IMR-90 (cell line): ENCODE measurements at regions not wholly inside any gene's neighbourhood (a gene's known extent, or its start where the extent isn't known, plus 50 kb on each side); places are given as distances from the start of the nearest gene placed in this dataset.

ENCODE experiments used
- ATAC-seq: fragments of 200-7000 bp; cut with Tn5 transposase; 2 replicates; pipeline ENCODE4 v1.9.1; 2020; ENCODE audit warnings: low read depth, mild to moderate bottlenecking, moderate library complexity
- BruUV-seq: library from RNA; stranded (reverse); fragments of 400-500 nt; replicated peaks from 2 replicates; lab custom pipeline; 2021; lab: Mats Ljungman, UMichigan
- CTCF ChIA-PET: fragments of 300-600 bp; formaldehyde crosslinking; extraction: SDS; loops from one replicate; lab custom pipeline; 2021; ENCODE audit warnings: antibody characterized with exemption; lab: Yijun Ruan, JAX
- POLR2A ChIA-PET: fragments of 300-600 bp; sonication (Branson Sonifier 250); formaldehyde crosslinking; loops from one replicate; lab custom pipeline; 2022; ENCODE audit warnings: antibody characterized with exemption; ENCODE audit not compliant: unreplicated experiment; lab: Charles Lee
- DNase-seq: peaks from one replicate; pipeline ENCODE4 v3.0.0; 2013
- H2AFZ ChIP-seq: replicated peaks from 2 replicates; pipeline ENCODE3; 2013; ENCODE audit warnings: low read length, mild to moderate bottlenecking; ENCODE audit not compliant: poor library complexity
- H2AK5ac ChIP-seq: 2 replicates; pipeline ENCODE4 v1.6.1; 2013; ENCODE audit warnings: low read depth, low read length, inconsistent platforms
- H2AK9ac ChIP-seq: replicated peaks from 2 replicates; pipeline ENCODE3; 2013; ENCODE audit warnings: mild to moderate bottlenecking, low read depth, low read length, moderate library complexity; ENCODE audit not compliant: poor library complexity
- H2BK120ac ChIP-seq: 2 replicates; pipeline ENCODE4 v1.6.1; 2013; ENCODE audit warnings: low read depth, low read length, inconsistent platforms
- H2BK15ac ChIP-seq: 3 replicates; pipeline ENCODE4 v1.6.1; 2013; ENCODE audit warnings: low read depth, low read length, inconsistent platforms
- H2BK20ac ChIP-seq: 2 replicates; pipeline ENCODE4 v1.6.1; 2013; ENCODE audit warnings: low read depth, mild to moderate bottlenecking, inconsistent platforms, low read length, moderate library complexity
- H2BK5ac ChIP-seq: 2 replicates; pipeline ENCODE4 v1.6.1; 2013; ENCODE audit warnings: mild to moderate bottlenecking, low read depth, low read length, inconsistent platforms; ENCODE audit not compliant: poor library complexity, severe bottlenecking
- H3K14ac ChIP-seq: replicated peaks from 2 replicates; pipeline ENCODE4 v1.6.1; 2013; ENCODE audit warnings: low read depth, low read length, inconsistent platforms
- H3K18ac ChIP-seq: 2 replicates; pipeline ENCODE4 v1.6.1; 2013; ENCODE audit warnings: low read depth, low read length, control low read depth
- H3K23ac ChIP-seq: 2 replicates; pipeline ENCODE4 v1.6.1; 2013; ENCODE audit warnings: low read depth, low read length, inconsistent platforms
- H3K27ac ChIP-seq: 2 replicates; pipeline ENCODE4 v1.5.1; 2013; ENCODE audit warnings: mild to moderate bottlenecking, control low read depth, low read length; ENCODE audit not compliant: insufficient read depth
- H3K27me3 ChIP-seq: 2 replicates; pipeline ENCODE4 v1.6.1; 2013; ENCODE audit warnings: low read length; ENCODE audit not compliant: control insufficient read depth, insufficient read depth
- H3K36me3 ChIP-seq: 2 replicates; pipeline ENCODE4 v1.6.1; 2013; ENCODE audit warnings: low read length, mixed read lengths; ENCODE audit not compliant: control insufficient read depth, insufficient read depth
- H3K4ac ChIP-seq: 2 replicates; pipeline ENCODE4 v1.6.1; 2013; ENCODE audit warnings: low read depth, low read length, inconsistent platforms
- H3K4me1 ChIP-seq: 2 replicates; pipeline ENCODE4 v1.6.1; 2013; ENCODE audit warnings: low read length, mixed read lengths; ENCODE audit not compliant: control insufficient read depth, insufficient read depth
- H3K4me2 ChIP-seq: 2 replicates; pipeline ENCODE4 v1.6.1; 2013; ENCODE audit warnings: low read depth, mild to moderate bottlenecking, control low read depth, low read length, moderate library complexity
- H3K4me3 ChIP-seq: 2 replicates; pipeline ENCODE4 v1.5.1; 2013; ENCODE audit warnings: low read depth, mild to moderate bottlenecking, control low read depth, low read length, moderate library complexity; ENCODE audit not compliant: insufficient read depth
- H3K56ac ChIP-seq: 2 replicates; pipeline ENCODE4 v1.6.1; 2013; ENCODE audit warnings: low read length, inconsistent platforms; ENCODE audit not compliant: insufficient read depth; ENCODE audit errors: extremely low read depth
- H3K79me1 ChIP-seq, 2 experiments: 2 replicates each; pipeline ENCODE4 v1.6.1; 2013; ENCODE audit warnings: low read length in 2 of 2, inconsistent platforms in 1 of 2, low read depth in 1 of 2
- H3K9ac ChIP-seq: 2 replicates; pipeline ENCODE4 v1.6.1; 2013; ENCODE audit warnings: low read depth, low read length, control low read depth
- H3K9me1 ChIP-seq: 2 replicates; pipeline ENCODE4 v1.6.1; 2013; ENCODE audit warnings: low read length, inconsistent platforms; ENCODE audit not compliant: insufficient read depth
- H3K9me3 ChIP-seq: 2 replicates; pipeline ENCODE4 v1.6.1; 2013; ENCODE audit warnings: low read length; ENCODE audit not compliant: control insufficient read depth, insufficient read depth
- H4K20me1 ChIP-seq: 2 replicates; pipeline ENCODE4 v1.6.1; 2013; ENCODE audit warnings: low read length, inconsistent platforms; ENCODE audit not compliant: insufficient read depth
- H4K5ac ChIP-seq: 2 replicates; pipeline ENCODE4 v1.6.1; 2013; ENCODE audit warnings: mild to moderate bottlenecking, low read depth, low read length, control low read depth
- H4K8ac ChIP-seq, 2 experiments: 2 replicates each; pipeline ENCODE4 v1.6.1; 2013; ENCODE audit warnings: low read depth in 2 of 2, low read length in 2 of 2, control low read depth in 1 of 2, inconsistent platforms in 1 of 2
- H4K91ac ChIP-seq: 2 replicates; pipeline ENCODE4 v1.6.1; 2013; ENCODE audit warnings: low read depth, low read length, inconsistent platforms; ENCODE audit not compliant: insufficient read depth
- BHLHE40 ChIP-seq: fragments of 150-350 bp; IDR thresholded peaks from 2 replicates; pipeline ENCODE4 v1.6.1; 2016; ENCODE audit warnings: mild to moderate bottlenecking, low read depth, low read length
- CEBPB ChIP-seq: IDR thresholded peaks from 2 replicates; pipeline ENCODE4 v1.6.1; 2012; ENCODE audit warnings: low read depth, low read length, improper control_type of control experiment
- CHD1 ChIP-seq: IDR thresholded peaks from 2 replicates; pipeline ENCODE4 v1.6.1; 2012; ENCODE audit warnings: low read depth, low read length, improper control_type of control experiment
- ELK1 ChIP-seq: fragments of 150-350 bp; IDR thresholded peaks from 2 replicates; pipeline ENCODE4 v1.6.1; 2016; ENCODE audit warnings: low read depth, mild to moderate bottlenecking, low read length, moderate library complexity, borderline replicate concordance
- FOS ChIP-seq: fragments of 150-350 bp; IDR thresholded peaks from 2 replicates; pipeline ENCODE4 v1.6.1; 2016; ENCODE audit warnings: low read depth, low read length
- MXI1 ChIP-seq: IDR thresholded peaks from 2 replicates; pipeline ENCODE4 v1.6.1; 2012; ENCODE audit warnings: low read depth, mild to moderate bottlenecking, low read length, moderate library complexity, borderline replicate concordance
- NFE2L2 ChIP-seq: fragments of 150-350 bp; IDR thresholded peaks from 2 replicates; pipeline ENCODE4 v1.6.1; 2016; ENCODE audit warnings: low read depth, mild to moderate bottlenecking, low read length
- POLR2A ChIP-seq: IDR thresholded peaks from 2 replicates; pipeline ENCODE4 v1.6.1; 2012; ENCODE audit warnings: mild to moderate bottlenecking, low read depth, low read length
- RCOR1 ChIP-seq: IDR thresholded peaks from 2 replicates; pipeline ENCODE4 v1.6.1; 2012; ENCODE audit warnings: mild to moderate bottlenecking, low read length, improper control_type of control experiment; ENCODE audit not compliant: insufficient replicate concordance
- RFX5 ChIP-seq: IDR thresholded peaks from 2 replicates; pipeline ENCODE4 v1.8.0; 2012; ENCODE audit warnings: low read depth, mild to moderate bottlenecking, low read length, moderate library complexity
- WGBS, 2 experiments: methylation state at CpG; one replicate each; pipeline versions ENCODE4 v1.1.5 to v1.1.7; 2013; ENCODE audit warnings: missing lambda C conversion rate in 2 of 2; ENCODE audit not compliant: insufficient read length in 1 of 2; ENCODE audit errors: extremely low coverage in 2 of 2; 5-methylcytosine and 5-hydroxymethylcytosine counted together
- dilution Hi-C: fragments of 300-500 bp; cut with HindIII; formaldehyde crosslinking; loops from one replicate; pipeline ENCODE4 v1.14.3; 2018; ENCODE audit warnings: low sequenced_read_pairs; ENCODE audit not compliant: unreplicated experiment
- in situ Hi-C: fragments of 300-500 bp; cut with MboI; formaldehyde crosslinking; loops from 3 replicates; pipeline ENCODE4 v1.14.3; 2019; ENCODE audit warnings: low sequenced_read_pairs, inconsistent platforms, mixed read lengths
- intact Hi-C: fragments of 100-400 bp; cut with micrococcal nuclease; formaldehyde crosslinking; loops from 2 replicates; pipeline ENCODE4 v1.10.0; 2022
- TF ChIP-seq, protein P1 (sequence below): fragments of 150-350 bp; IDR thresholded peaks from 2 replicates; pipeline ENCODE4 v1.6.1; 2017; ENCODE audit warnings: mild to moderate bottlenecking, antibody characterized with exemption, low read length, low read depth

DNA sequence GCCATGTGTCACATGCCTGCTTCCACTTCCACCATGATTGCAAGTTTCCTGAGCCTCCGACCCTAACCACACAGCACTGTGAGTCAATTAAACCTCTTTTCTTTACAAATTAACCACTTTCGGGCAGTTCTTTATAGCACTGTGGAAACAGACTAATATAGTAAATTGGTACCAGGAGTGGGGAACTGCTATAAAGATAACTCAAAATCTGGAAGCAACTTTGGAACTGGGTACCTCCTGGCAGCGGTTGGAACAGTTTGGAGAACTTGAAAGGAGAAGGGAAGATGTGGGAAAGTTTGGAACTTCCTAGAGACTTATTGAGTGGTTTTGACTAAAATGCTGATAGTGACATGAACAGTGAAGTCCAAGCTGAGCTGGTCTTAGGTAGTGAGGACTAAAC, 436.1 kb downstream of the TMEM121 start:
- CTCF ChIA-PET = no interaction called here
- ATAC-seq (no peak), DNase-seq (no peak)
- Histone ChIP-seq H3K36me3 (no peaks in the 10 kb centered on the region), H2BK120ac (no peak overlapping the region), H2AFZ (no peak overlapping the region), H3K27ac (no peak overlapping the region), H3K79me1 (no peaks in the 10 kb centered on the region), H4K20me1 (no peaks in the 10 kb centered on the region), H3K9me3 (peaks cover 3% of the 10 kb centered on the region; the same call in 1 of the 2 replicates), H3K27me3 (no peaks in the 10 kb centered on the region), H3K23ac (no peak overlapping the region), H2AK5ac (no peak overlapping the region), H4K91ac (no peak overlapping the region), H4K5ac (no peak overlapping the region), H3K4me3 (no peak overlapping the region), H3K18ac (no peak overlapping the region), H3K9me1 (no peaks in the 10 kb centered on the region), H2BK15ac (no peak overlapping the region), H4K8ac (no peak overlapping the region), H2BK20ac (no peak overlapping the region), H3K56ac (no peak overlapping the region), H3K9ac (no peak overlapping the region), H3K14ac (no peak overlapping the region), H3K4me1 (no peaks in the 10 kb centered on the region), H3K4ac (no peak overlapping the region), H3K4me2 (no peak overlapping the region), H2AK9ac (no peak overlapping the region), H2BK5ac (no peak overlapping the region)
- dilution Hi-C loops = no loop called here
- TF ChIP-seq MXI1 = no peak
- TF ChIP-seq CHD1 = no peak
- no peak for TF ChIP-seq BHLHE40
- TF ChIP-seq RCOR1 = no peak
- no peak for TF ChIP-seq NFE2L2
- no peak for TF ChIP-seq CEBPB
- TF ChIP-seq FOS = no peak
- no peak for TF ChIP-seq ELK1
- TF ChIP-seq RFX5 = no peak
- no peak for TF ChIP-seq POLR2A
- TF ChIP-seq, protein P1, sequence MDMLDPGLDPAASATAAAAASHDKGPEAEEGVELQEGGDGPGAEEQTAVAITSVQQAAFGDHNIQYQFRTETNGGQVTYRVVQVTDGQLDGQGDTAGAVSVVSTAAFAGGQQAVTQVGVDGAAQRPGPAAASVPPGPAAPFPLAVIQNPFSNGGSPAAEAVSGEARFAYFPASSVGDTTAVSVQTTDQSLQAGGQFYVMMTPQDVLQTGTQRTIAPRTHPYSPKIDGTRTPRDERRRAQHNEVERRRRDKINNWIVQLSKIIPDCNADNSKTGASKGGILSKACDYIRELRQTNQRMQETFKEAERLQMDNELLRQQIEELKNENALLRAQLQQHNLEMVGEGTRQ = no peak
- intact Hi-C loops = no loop called here
- whole genome bisulfite sequencing, 2 experiments = no CpG with 5 or more reads among the region's 3 CpGs
- in situ Hi-C loops = no loop called here
- POLR2A ChIA-PET = no interaction called here
- BruUV-seq = no TSS peak
